Nephron (organoid): ENCODE measurements at regions not wholly inside any gene's neighbourhood (a gene's known extent, or its start where the extent isn't known, plus 50 kb on each side); places are given as distances from the start of the nearest gene placed in this dataset.
A peak's percentile ranks its signal among the peaks of the same experiment; 100 is the strongest.

Source experiments
- H3K27ac Mint-ChIP-seq, 3 experiments: 2 replicates each; pipeline ENCODE4 v1.8.0; 2020; ENCODE audit warnings: mixed read lengths in 3 of 3, mild to moderate bottlenecking in 2 of 3, moderate library complexity in 1 of 3
- H3K27me3 Mint-ChIP-seq: 2 replicates; pipeline ENCODE4 v1.8.0; 2021; ENCODE audit warnings: low read depth, mild to moderate bottlenecking, moderate library complexity, mixed read lengths
- H3K36me3 Mint-ChIP-seq: 2 replicates; pipeline ENCODE4 v1.8.0; 2020; ENCODE audit warnings: low read depth, mixed read lengths
- H3K4me1 Mint-ChIP-seq: 2 replicates; pipeline ENCODE4 v1.8.0; 2020; ENCODE audit warnings: mixed read lengths
- H3K4me3 Mint-ChIP-seq, 3 experiments: 2 replicates each; pipeline ENCODE4 v1.8.0; 2020; ENCODE audit warnings: mild to moderate bottlenecking in 3 of 3, mixed read lengths in 3 of 3, moderate library complexity in 2 of 3
- H3K9me3 Mint-ChIP-seq: 2 replicates; pipeline ENCODE4 v1.8.0; 2020; ENCODE audit warnings: mixed read lengths
- TF ChIP-seq, protein P1 (sequence below), 3 experiments: fragments of 200-600 bp; sonication (generic); IDR thresholded peaks; one replicate each; pipeline ENCODE4 v1.5.0; 2021; ENCODE audit warnings: antibody characterized with exemption in 3 of 3; ENCODE audit not compliant: unreplicated experiment in 3 of 3

DNA sequence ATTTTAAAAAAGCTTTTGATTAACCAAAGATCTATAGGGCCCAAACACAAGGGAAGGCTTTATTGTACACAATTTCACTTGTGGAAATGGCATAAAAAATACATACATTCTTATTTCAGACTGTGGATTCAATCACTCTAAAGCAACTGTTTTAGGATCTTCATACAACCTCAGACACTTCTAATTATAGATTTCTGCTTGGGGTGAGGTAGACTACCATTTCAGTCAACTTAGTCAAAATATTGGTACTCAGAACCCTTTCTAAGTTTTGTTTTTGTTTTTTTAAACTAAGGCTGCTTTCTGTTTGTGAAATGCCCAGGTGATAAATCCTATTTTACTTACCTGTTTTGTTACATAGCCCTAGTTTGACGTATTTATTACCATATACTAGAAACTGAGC lies 284.5 kb upstream of the RASA1 start:
- Mint-ChIP-seq H3K4me3 (no peak overlapping the region), H3K36me3 (no peaks in the 10 kb centered on the region), H3K4me1 (no peaks in the 10 kb centered on the region), H3K9me3 (no peaks in the 10 kb centered on the region), H3K27ac (no peak overlapping the region), H3K27me3 (no peaks in the 10 kb centered on the region)
- TF ChIP-seq, protein P1, sequence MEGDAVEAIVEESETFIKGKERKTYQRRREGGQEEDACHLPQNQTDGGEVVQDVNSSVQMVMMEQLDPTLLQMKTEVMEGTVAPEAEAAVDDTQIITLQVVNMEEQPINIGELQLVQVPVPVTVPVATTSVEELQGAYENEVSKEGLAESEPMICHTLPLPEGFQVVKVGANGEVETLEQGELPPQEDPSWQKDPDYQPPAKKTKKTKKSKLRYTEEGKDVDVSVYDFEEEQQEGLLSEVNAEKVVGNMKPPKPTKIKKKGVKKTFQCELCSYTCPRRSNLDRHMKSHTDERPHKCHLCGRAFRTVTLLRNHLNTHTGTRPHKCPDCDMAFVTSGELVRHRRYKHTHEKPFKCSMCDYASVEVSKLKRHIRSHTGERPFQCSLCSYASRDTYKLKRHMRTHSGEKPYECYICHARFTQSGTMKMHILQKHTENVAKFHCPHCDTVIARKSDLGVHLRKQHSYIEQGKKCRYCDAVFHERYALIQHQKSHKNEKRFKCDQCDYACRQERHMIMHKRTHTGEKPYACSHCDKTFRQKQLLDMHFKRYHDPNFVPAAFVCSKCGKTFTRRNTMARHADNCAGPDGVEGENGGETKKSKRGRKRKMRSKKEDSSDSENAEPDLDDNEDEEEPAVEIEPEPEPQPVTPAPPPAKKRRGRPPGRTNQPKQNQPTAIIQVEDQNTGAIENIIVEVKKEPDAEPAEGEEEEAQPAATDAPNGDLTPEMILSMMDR (IDR thresholded peaks at IDR 0.05; ENCODE audit: unreplicated experiment in 3 of 3), result no peak

DNA sequence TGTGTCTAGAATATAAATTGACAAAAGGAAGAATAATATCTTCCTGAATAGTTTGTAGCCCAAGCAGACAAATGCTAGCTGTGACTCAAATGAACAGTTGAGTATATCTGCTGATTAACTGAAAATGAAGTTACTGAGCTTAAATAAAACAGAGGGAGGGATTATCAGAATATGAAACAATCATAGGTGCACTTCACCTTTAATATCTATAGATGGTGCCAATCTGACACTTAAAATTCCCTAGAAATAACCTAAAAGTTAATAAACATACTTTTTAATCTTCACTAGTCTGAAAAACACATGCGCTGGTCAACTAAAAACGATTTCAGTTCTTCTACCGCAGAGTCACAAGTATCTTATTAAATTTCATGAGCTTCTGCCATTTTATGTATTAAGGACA lies 280.8 kb upstream of the RASA1 start:
- no peak overlapping the region for H3K27ac Mint-ChIP-seq
- H3K36me3 Mint-ChIP-seq, result no peaks in the 10 kb centered on the region
- no peaks in the 10 kb centered on the region for H3K4me1 Mint-ChIP-seq
- H3K27me3 Mint-ChIP-seq, result no peaks in the 10 kb centered on the region
- TF ChIP-seq, protein P1 (IDR thresholded peaks at IDR 0.05; ENCODE audit: unreplicated experiment in 3 of 3), result no peak
- no peak overlapping the region for H3K4me3 Mint-ChIP-seq
- no peaks in the 10 kb centered on the region for H3K9me3 Mint-ChIP-seq

DNA sequence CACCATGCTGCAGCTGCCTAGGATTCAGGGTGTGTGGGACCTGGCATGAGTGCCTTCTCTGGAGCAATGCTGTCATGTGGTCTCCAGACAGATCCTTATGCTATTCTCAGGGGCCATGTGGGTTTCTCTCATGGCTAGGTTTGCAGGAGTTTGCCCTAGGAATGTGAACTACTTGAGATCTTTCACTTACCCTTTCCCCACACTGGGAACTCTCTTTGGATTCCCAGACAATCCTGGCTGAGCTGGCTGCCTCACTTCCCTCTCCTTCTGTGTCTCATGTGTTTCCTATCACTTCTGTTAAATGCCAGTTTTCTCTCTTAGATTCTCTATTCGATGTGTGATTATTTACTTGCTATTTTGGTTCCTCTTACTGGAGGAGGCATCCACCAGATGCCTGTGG lies 270.2 kb upstream of the RASA1 start:
- TF ChIP-seq, protein P1 (IDR thresholded peaks at IDR 0.05; ENCODE audit: unreplicated experiment in 3 of 3), result no peak
- H3K27me3 Mint-ChIP-seq, result no peaks in the 10 kb centered on the region
- no peaks in the 10 kb centered on the region for H3K36me3 Mint-ChIP-seq
- H3K4me3 Mint-ChIP-seq, result no peak overlapping the region
- no peaks in the 10 kb centered on the region for H3K4me1 Mint-ChIP-seq
- H3K9me3 Mint-ChIP-seq, result peaks cover 8% of the 10 kb centered on the region
- no peak overlapping the region for H3K27ac Mint-ChIP-seq

DNA sequence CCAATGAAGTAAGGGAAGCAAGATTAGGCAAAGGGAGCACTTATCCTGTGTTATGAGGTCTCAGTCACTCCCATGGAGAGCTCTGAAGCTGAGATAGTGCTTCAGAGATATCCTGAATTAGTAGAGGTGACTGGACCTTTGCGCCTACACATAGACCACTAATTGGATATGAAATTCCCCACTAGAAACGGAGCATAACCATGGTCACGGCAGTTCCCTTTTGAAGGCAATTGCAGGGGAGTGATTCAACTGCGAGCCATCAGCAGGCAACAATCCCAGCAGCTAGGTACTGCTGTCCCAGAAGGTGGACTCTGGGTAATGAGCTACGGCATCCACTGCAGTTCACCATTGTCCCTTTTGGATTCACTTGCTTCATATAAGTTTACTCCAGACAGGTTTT lies 267.7 kb upstream of the RASA1 start:
- Mint-ChIP-seq H3K9me3 (peaks cover 7% of the 10 kb centered on the region), H3K27me3 (peaks cover 5% of the 10 kb centered on the region), H3K36me3 (no peaks in the 10 kb centered on the region), H3K27ac (no peak overlapping the region), H3K4me1 (no peaks in the 10 kb centered on the region), H3K4me3 (no peak overlapping the region)
- TF ChIP-seq, protein P1 (IDR thresholded peaks at IDR 0.05; ENCODE audit: unreplicated experiment in 3 of 3), result no peak

DNA sequence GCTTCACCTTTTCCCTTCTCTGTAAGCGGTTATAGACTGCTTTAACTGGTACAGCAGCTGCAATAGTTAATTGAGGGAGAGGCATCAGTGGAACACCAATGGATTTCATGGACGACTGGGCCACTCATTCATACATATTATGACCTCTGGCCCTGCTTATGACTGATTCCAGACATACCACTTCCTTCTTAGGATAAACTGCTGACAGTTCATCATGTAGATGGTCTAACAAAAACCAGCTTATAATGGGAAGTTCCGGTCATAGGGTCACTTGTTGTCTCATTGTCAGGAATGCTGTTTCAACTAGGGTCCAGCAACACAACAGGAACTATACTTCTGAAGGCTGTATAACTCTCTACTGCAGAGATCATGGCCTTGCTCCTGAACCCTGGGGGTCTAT lies 265.2 kb upstream of the RASA1 start:
- Mint-ChIP-seq H3K9me3 (peaks cover 5% of the 10 kb centered on the region), H3K27ac (peak overlapping the region in 2 of 3 experiments; percentile 12 to 64), H3K27me3 (peaks cover 5% of the 10 kb centered on the region), H3K36me3 (no peaks in the 10 kb centered on the region), H3K4me1 (no peaks in the 10 kb centered on the region), H3K4me3 (no peak overlapping the region)
- TF ChIP-seq, protein P1 (IDR thresholded peaks at IDR 0.05; ENCODE audit: unreplicated experiment in 3 of 3), result no peak

DNA sequence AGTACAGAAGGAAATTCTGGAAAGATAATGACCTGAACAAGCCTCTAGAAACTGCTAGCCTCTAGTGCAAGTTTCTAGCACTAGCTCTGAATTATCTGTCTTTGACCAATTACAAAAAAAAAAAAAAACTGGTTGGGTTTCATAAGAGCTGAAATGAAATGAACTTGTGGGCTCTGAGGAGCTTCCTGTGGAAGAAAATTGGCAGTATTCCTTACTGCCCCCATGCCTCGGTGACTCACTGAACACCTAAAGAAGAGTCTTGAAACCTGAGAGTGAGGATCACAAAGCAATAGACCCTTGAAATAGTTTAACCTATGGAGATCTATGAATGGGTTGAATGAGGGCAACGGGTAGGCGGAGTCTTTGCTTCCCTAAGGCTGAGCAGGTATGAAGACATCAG lies 263.6 kb upstream of the RASA1 start:
- H3K4me3 Mint-ChIP-seq, result no peak overlapping the region
- TF ChIP-seq, protein P1 (IDR thresholded peaks at IDR 0.05; ENCODE audit: unreplicated experiment in 3 of 3), result no peak
- H3K27me3 Mint-ChIP-seq, result peaks cover 5% of the 10 kb centered on the region
- no peaks in the 10 kb centered on the region for H3K9me3 Mint-ChIP-seq
- H3K4me1 Mint-ChIP-seq, result peaks cover 13% of the 10 kb centered on the region
- no peak overlapping the region for H3K27ac Mint-ChIP-seq
- H3K36me3 Mint-ChIP-seq, result no peaks in the 10 kb centered on the region
